GM13976 (cell line): ENCODE measurements at regions not wholly inside any gene's neighbourhood (a gene's known extent, or its start where the extent isn't known, plus 50 kb on each side); places are given as distances from the start of the nearest gene placed in this dataset.

Experiments used
- DNase-seq: peaks from one replicate; pipeline ENCODE4 v3.0.0; 2012; ENCODE audit warnings: low spot score
- in situ Hi-C: fragments of 300-500 bp; cut with MboI; formaldehyde crosslinking; loops from one replicate; pipeline ENCODE4 v1.12.0; 2022; ENCODE audit warnings: low sequenced_read_pairs, mixed read lengths, inconsistent platforms; ENCODE audit not compliant: unreplicated experiment
- TF ChIP-seq, protein P1 (sequence below): IDR thresholded peaks from 2 replicates; pipeline ENCODE4 v1.5.1; 2012; ENCODE audit warnings: borderline replicate concordance, mild to moderate bottlenecking; ENCODE audit not compliant: insufficient read depth; ENCODE audit errors: extremely low read depth, missing control alignments, control extremely low read depth

DNA sequence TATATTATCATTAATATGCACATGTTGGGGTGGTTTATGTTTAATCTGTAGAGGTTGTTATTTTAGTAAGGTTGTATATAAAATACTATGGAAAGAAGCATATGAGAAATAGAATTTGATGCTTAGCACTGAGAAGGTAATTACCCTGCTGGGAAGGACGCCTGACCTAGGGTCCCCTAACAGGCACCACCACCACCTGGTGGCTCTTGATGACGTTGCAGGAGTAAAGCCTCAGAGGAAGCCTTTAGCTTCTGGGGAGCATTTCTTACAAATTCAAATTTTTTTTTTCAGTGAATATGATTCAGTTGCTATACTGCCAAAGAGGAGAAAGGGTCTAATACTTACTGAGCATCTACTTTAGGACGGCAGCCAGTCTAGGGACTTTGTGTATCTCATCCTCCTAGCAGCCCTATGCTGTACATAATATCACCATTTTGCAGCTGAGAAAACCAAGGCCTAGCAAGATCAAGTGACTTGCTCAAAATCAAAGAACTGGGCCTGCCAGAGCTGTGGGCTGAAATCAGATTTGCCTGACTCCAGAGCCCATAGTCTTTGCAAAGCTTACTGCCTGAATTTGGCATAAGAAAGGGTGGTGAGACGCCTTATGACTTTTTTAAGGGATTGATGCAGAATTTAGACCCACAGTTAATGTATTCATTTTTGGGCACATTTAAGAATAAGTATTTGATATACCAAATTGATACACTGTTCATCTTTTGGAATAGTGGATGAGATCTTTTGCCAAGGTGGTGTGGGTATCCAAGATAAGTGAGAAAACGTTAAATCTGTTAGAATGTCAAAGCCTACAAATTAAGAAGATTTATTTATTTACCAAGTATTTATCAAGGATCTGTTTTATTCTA, 78.8 kb upstream of the GAREM1 start:
- peak; percentile 54 for DNase-seq
- in situ Hi-C loops: loop anchor here (10.0 kb wide), 2 partner anchors 265 to 385 kb away; no protein-coding TSS in a partner anchor
- TF ChIP-seq, protein P1, sequence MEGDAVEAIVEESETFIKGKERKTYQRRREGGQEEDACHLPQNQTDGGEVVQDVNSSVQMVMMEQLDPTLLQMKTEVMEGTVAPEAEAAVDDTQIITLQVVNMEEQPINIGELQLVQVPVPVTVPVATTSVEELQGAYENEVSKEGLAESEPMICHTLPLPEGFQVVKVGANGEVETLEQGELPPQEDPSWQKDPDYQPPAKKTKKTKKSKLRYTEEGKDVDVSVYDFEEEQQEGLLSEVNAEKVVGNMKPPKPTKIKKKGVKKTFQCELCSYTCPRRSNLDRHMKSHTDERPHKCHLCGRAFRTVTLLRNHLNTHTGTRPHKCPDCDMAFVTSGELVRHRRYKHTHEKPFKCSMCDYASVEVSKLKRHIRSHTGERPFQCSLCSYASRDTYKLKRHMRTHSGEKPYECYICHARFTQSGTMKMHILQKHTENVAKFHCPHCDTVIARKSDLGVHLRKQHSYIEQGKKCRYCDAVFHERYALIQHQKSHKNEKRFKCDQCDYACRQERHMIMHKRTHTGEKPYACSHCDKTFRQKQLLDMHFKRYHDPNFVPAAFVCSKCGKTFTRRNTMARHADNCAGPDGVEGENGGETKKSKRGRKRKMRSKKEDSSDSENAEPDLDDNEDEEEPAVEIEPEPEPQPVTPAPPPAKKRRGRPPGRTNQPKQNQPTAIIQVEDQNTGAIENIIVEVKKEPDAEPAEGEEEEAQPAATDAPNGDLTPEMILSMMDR: peak; percentile 50

DNA sequence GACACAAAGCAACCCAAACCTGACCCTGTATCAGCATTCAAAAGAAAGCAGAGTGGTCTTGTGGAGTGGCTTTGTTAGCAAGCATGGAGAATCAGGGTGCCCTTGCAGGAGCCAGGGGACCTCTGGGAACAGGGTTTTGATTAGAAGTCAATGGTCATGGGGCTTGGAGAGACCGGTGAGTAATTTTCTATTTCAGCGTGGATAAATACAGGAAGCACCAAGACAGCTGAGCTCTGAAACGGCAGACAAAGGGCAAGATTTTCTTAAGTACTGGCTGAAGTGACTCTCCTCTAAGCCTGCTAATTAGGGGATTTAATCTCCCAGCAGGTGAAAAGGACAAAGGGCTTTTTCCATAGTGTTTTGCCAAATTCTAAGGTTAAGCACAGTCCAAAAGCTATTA, 78.0 kb upstream of the GAREM1 start:
- no peak for DNase-seq
- in situ Hi-C loops: loop anchor here (10.0 kb wide), 1 partner anchor 264 kb away; no protein-coding TSS in a partner anchor
- TF ChIP-seq, protein P1: no peak

DNA sequence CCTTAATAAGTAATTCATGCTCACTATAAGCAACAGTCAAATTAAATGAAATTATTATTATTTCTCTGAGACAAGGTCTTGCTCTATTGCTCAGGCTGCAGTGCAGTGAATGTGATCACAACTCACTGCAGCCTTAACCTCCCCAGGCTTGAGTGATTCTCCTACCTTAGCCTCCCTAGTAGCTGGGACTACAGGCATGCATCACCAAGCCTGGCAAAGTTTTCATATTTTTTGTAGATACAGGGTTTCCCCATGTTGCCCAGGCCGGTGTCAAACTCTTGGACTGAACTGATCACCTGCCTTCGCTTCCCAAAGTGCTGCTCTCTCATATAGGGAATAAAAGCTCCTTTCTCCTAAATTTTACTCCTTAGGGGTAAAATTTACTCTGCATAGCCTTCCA, 74.9 kb upstream of the GAREM1 start:
- TF ChIP-seq, protein P1: no peak
- no peak for DNase-seq
- in situ Hi-C loops: loop anchor here (10.0 kb wide), 1 partner anchor 261 kb away; no protein-coding TSS in a partner anchor

DNA sequence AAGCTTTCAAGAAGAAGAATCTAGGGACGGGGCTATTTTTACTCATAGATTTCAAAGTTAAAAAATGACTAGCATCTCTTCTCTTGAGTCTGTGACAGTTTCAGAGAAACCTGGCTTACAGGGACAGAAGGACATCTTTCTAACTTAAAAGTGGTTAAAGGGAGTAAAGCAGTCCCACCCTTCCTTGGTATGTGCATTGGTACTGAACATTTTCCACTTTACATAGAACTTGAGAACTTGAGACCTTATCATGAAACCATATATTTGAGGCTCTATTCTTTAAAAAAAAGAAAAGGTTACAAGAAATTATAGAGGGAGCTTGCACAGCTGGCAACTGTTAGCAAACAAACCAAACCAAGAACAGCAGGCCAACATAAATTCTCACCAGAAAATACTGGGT, 73.4 kb upstream of the GAREM1 start:
- TF ChIP-seq, protein P1: no peak
- DNase-seq: no peak
- in situ Hi-C loops: loop anchor here (10.0 kb wide), 1 partner anchor 259 kb away; no protein-coding TSS in a partner anchor

DNA sequence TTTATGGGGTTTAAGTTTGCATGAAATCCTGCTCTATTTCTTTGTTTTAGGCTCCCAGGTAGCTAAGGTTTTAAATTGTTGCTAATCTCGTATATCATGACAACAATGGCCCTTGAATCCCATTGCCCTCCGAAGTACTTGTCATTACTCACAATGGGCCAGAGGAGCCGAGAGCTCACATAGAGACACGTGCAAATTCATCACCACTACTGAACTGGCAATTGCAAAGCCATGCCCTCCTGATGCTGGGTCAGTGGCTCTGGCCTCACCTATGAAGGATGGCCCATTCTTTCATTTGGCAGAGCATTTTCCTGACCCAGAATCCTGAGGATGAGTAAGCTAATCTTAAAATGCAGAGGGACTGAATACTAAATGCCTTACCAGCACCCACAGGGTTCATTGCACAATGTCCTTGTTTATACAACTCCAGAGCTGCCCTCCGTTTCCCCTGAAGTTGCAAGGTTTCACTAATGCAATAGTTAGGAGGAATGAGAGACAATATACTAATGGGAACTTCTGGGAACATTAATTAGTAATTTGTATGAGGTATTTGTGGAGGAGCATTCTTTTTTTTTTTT, 71.6 kb upstream of the GAREM1 start:
- DNase-seq: no peak
- in situ Hi-C loops: loop anchor here (10.0 kb wide), 1 partner anchor 258 kb away; no protein-coding TSS in a partner anchor
- TF ChIP-seq, protein P1: no peak

DNA sequence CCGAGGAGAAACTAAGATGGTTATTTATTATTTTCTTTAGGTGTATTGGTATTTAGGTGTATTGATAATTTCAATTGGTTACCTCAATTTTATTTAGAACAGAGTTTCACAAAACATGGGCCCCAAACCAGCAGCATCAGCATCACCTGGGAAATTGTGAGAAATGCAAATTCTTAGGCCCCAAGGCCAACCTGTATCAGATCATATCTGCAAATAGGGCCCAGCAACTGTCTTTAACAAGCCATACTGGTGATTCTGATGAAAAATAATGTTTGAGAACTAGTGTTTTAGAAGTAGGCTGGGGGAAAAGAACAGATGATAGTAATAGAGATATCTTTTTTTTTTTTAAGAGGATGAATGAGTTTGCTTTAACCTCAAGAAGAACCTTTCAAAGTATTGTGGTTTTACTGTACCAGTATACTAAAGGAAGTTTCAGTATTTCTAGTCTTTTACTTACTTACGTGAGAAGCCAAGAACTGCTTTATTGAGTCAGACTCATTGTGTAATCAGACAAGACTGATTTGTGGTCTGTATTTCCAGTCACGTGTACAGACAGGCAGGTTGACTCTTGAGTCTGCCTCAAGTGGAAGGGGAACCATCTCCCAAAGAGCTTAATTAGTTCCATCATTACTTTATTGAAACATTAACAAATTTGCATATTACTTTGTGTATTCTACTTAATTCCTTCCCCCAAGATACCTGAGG, 60.4 kb upstream of the GAREM1 start:
- peak; percentile 12 for DNase-seq
- TF ChIP-seq, protein P1: no peak
- in situ Hi-C loops: no loop called here
